Liver (tissue), 8 donors: ENCODE measurements at regions not wholly inside any gene's neighbourhood (a gene's known extent, or its start where the extent isn't known, plus 50 kb on each side); places are given as distances from the start of the nearest gene placed in this dataset.

Experiments used
- DNase-seq: peaks from one replicate; pipeline ENCODE4 v3.0.0-alpha.2; 2017; ENCODE audit warnings: low spot score
- H3K27ac ChIP-seq, 2 donors: one replicate each; pipeline ENCODE4 v1.7.0; 2013; ENCODE audit warnings: inconsistent platforms in 2 of 2, low read length in 2 of 2, control low read depth in 1 of 2, low read depth in 1 of 2, mild to moderate bottlenecking in 1 of 2
- H3K27me3 ChIP-seq, 4 donors: one replicate each; pipeline versions ENCODE4 v1.6.1 to v1.7.0; 2013; ENCODE audit warnings: low read length in 3 of 4, inconsistent platforms in 1 of 4, mild to moderate bottlenecking in 1 of 4, moderate library complexity in 1 of 4; ENCODE audit not compliant: control insufficient read depth in 4 of 4, insufficient read depth in 4 of 4
- H3K36me3 ChIP-seq, 4 donors: one replicate each; pipeline versions ENCODE4 v1.6.1 to v1.7.0; 2013; ENCODE audit warnings: low read length in 3 of 4, mild to moderate bottlenecking in 3 of 4, low read depth in 1 of 4, moderate library complexity in 1 of 4; ENCODE audit not compliant: control insufficient read depth in 4 of 4, insufficient read depth in 3 of 4
- H3K4me1 ChIP-seq, 4 donors: one replicate each; pipeline versions ENCODE4 v1.6.1 to v1.7.0; 2013; ENCODE audit warnings: low read length in 3 of 4, mild to moderate bottlenecking in 3 of 4, moderate library complexity in 1 of 4; ENCODE audit not compliant: control insufficient read depth in 4 of 4, insufficient read depth in 4 of 4
- H3K4me3 ChIP-seq, 3 donors: one replicate each; pipeline versions ENCODE4 v1.6.1 to v1.7.0; 2013; ENCODE audit warnings: low read length in 3 of 3, control low read depth in 1 of 3, low read depth in 1 of 3, mild to moderate bottlenecking in 1 of 3
- H3K9ac ChIP-seq, 2 donors: one replicate each; pipeline ENCODE4 v1.7.0; 2013; ENCODE audit warnings: low read length in 2 of 2, mild to moderate bottlenecking in 2 of 2, moderate library complexity in 2 of 2, control low read depth in 1 of 2, low read depth in 1 of 2
- H3K9me3 ChIP-seq, 4 donors: one replicate each; pipeline versions ENCODE4 v1.6.1 to v1.7.0; 2013; ENCODE audit warnings: low read length in 3 of 4; ENCODE audit not compliant: control insufficient read depth in 4 of 4
- EGR1 ChIP-seq, 2 donors: IDR thresholded peaks; 2 replicates each; pipeline ENCODE4 v1.6.1; 2016 to 2018; ENCODE audit warnings: antibody characterized with exemption in 2 of 2, low read depth in 2 of 2
- FOXA1 ChIP-seq: IDR thresholded peaks from 2 replicates; pipeline ENCODE4 v1.6.1; 2016; ENCODE audit warnings: antibody characterized with exemption
- FOXA2 ChIP-seq: IDR thresholded peaks from 2 replicates; pipeline ENCODE4 v1.6.1; 2016; ENCODE audit warnings: antibody characterized with exemption
- GABPA ChIP-seq, 2 donors: IDR thresholded peaks in 1 of 2; conservative IDR thresholded peaks in 1 of 2; 2 replicates each; pipeline ENCODE4 v1.6.1; 2016; ENCODE audit warnings: antibody characterized with exemption in 2 of 2, mild to moderate bottlenecking in 1 of 2, moderate library complexity in 1 of 2
- HNF4A ChIP-seq, 2 donors: conservative IDR thresholded peaks; 2 replicates each; pipeline ENCODE4 v1.6.1; 2016; ENCODE audit warnings: antibody characterized with exemption in 2 of 2, mild to moderate bottlenecking in 2 of 2
- HNF4G ChIP-seq: IDR thresholded peaks from 2 replicates; pipeline ENCODE4 v1.6.1; 2016; ENCODE audit warnings: antibody characterized with exemption
- JUND ChIP-seq, 2 donors: IDR thresholded peaks; 2 replicates each; pipeline ENCODE4 v1.6.1; 2016; ENCODE audit warnings: antibody characterized with exemption in 2 of 2
- RAD21 ChIP-seq, 2 donors: IDR thresholded peaks; 2 replicates each; pipeline ENCODE4 v1.6.1; 2016; ENCODE audit warnings: antibody characterized with exemption in 2 of 2, mild to moderate bottlenecking in 2 of 2
- RXRA ChIP-seq, 2 donors: IDR thresholded peaks; 2 replicates each; pipeline ENCODE4 v1.6.1; 2017 to 2018; ENCODE audit warnings: antibody characterized with exemption in 2 of 2, mild to moderate bottlenecking in 1 of 2
- SP1 ChIP-seq: IDR thresholded peaks from 2 replicates; pipeline ENCODE4 v1.6.1; 2018; ENCODE audit warnings: antibody characterized with exemption, mild to moderate bottlenecking
- TAF1 ChIP-seq: conservative IDR thresholded peaks from 2 replicates; pipeline ENCODE4 v1.6.1; 2016; ENCODE audit warnings: antibody characterized with exemption, mild to moderate bottlenecking
- YY1 ChIP-seq: IDR thresholded peaks from 2 replicates; pipeline ENCODE4 v1.6.1; 2016; ENCODE audit warnings: antibody characterized with exemption, mild to moderate bottlenecking
- WGBS: extraction: QIAGEN DNeasy Blood & Tissue Kit; methylation state at CpG from one replicate; pipeline ENCODE4 v1.1.7; 2013; 5-methylcytosine and 5-hydroxymethylcytosine counted together
- TF ChIP-seq, protein P1 (sequence below): IDR thresholded peaks from 2 replicates; pipeline ENCODE4 v1.6.1; 2016; ENCODE audit warnings: antibody characterized with exemption, mild to moderate bottlenecking
- TF ChIP-seq, protein P2 (sequence below): IDR thresholded peaks from 2 replicates; pipeline ENCODE4 v1.6.1; 2016; ENCODE audit warnings: antibody characterized with exemption
- TF ChIP-seq, protein P3 (sequence below): IDR thresholded peaks from 2 replicates; pipeline ENCODE4 v1.6.1; 2016; ENCODE audit warnings: antibody characterized with exemption
- TF ChIP-seq, protein P4 (sequence below): fragments of 150-350 bp; IDR thresholded peaks from 2 replicates; pipeline ENCODE4 v1.5.1; 2017; ENCODE audit warnings: improper control_type of control experiment, low read depth, low read length; ENCODE audit not compliant: missing input control
- TF ChIP-seq, protein P5 (sequence below): IDR thresholded peaks from 2 replicates; pipeline ENCODE4 v1.6.1; 2016; ENCODE audit warnings: antibody characterized with exemption
- donor health status: healthy.
- donor health status: healthy.
- donor health status: healthy.
- donor health status: healthy.
- donor health status: healthy.

DNA sequence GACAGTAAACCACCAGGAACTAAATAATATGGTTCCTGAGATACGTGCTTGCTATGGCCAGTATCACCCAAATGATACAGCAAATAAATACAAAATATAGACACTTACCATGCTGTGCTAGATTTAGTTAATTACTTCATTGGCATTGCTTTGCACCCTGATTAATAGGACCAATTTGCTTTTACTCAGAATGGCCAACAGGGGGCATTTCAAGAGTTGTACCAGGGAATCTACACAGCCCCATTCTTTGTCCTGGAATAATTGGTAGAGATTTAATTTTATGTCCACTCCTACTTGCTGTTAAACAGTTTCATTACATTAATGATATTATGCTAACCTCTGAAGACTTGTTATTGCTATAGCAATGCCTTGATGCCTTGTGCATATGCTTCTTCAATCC, 280.8 kb downstream of the RERGL start:
- Histone ChIP-seq H3K9ac (no peak overlapping the region), H3K4me1 (no peaks in the 10 kb centered on the region), H3K9me3 (peaks cover 0 to 7% (median 3%) of the 10 kb centered on the region in 4 donors), H3K27me3 (no peaks in the 10 kb centered on the region), H3K27ac (no peak overlapping the region), H3K4me3 (no peak overlapping the region), H3K36me3 (no peaks in the 10 kb centered on the region)
- DNase-seq = no peak
- TF ChIP-seq EGR1 (IDR thresholded peaks at IDR 0.05; ENCODE audit: low read depth in 2 of 2) (no peak), SP1 (no peak), YY1 (no peak), RAD21 (IDR thresholded peaks at IDR 0.05) (no peak)
- TF ChIP-seq, protein P1, sequence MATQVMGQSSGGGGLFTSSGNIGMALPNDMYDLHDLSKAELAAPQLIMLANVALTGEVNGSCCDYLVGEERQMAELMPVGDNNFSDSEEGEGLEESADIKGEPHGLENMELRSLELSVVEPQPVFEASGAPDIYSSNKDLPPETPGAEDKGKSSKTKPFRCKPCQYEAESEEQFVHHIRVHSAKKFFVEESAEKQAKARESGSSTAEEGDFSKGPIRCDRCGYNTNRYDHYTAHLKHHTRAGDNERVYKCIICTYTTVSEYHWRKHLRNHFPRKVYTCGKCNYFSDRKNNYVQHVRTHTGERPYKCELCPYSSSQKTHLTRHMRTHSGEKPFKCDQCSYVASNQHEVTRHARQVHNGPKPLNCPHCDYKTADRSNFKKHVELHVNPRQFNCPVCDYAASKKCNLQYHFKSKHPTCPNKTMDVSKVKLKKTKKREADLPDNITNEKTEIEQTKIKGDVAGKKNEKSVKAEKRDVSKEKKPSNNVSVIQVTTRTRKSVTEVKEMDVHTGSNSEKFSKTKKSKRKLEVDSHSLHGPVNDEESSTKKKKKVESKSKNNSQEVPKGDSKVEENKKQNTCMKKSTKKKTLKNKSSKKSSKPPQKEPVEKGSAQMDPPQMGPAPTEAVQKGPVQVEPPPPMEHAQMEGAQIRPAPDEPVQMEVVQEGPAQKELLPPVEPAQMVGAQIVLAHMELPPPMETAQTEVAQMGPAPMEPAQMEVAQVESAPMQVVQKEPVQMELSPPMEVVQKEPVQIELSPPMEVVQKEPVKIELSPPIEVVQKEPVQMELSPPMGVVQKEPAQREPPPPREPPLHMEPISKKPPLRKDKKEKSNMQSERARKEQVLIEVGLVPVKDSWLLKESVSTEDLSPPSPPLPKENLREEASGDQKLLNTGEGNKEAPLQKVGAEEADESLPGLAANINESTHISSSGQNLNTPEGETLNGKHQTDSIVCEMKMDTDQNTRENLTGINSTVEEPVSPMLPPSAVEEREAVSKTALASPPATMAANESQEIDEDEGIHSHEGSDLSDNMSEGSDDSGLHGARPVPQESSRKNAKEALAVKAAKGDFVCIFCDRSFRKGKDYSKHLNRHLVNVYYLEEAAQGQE = no peak
- TF ChIP-seq, protein P2, sequence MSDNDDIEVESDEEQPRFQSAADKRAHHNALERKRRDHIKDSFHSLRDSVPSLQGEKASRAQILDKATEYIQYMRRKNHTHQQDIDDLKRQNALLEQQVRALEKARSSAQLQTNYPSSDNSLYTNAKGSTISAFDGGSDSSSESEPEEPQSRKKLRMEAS = no peak
- TF ChIP-seq, protein P3, sequence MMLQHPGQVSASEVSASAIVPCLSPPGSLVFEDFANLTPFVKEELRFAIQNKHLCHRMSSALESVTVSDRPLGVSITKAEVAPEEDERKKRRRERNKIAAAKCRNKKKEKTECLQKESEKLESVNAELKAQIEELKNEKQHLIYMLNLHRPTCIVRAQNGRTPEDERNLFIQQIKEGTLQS = no peak
- 19% methylated on average over 1 of the region's 1 CpG for WGBS

DNA sequence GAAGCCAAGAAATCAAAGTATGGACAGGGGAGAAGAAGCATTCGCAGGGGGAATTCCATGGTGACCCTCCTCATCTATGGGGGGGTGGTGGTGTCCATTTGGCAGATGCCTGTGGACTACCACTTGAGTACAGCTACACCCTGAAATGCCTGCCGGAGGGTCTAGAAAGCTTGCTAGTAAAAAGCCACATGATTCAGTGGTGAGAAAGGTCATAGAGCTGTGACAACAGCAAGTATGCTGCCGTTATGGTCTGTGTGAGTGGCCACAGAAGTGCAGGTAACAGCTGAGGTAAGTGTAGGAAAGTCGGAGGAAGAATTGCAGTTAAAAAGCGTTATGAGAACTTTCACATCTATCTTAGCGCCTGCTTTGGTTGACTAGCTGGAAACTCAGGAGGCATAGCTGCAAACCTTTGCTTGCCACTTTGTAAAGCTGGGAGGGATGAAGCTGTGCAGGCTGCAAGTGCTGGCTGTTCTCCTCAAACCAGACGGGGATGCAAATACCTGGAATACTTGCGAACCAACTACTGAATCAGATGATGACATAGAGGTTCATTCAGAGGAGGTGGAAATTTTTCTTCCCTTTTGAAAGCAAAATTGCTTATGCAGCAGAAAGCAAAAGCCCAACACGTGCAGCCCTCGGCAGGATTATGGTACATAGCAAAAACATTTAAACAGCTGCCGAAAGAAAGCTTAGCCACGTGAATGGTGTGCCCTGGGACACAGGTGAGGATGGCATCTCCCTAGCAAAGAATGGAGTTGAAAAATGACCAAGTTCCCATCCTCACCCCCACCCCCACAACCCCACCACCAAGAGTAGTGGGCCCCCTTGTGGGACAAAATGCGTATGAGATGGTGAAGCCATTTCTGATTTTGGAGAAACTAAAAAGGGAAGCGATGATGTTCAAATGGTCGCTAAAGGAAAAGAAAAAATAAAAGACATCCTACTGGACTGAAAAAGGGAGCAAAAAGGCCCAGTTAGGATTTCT, 287.0 kb downstream of the RERGL start:
- Histone ChIP-seq H3K36me3 (no peaks in the 10 kb centered on the region), H3K4me1 (no peaks in the 10 kb centered on the region), H3K9me3 (peaks cover 0 to 3% (median 0%) of the 10 kb centered on the region in 4 donors), H3K9ac (no peak overlapping the region), H3K27ac (no peak overlapping the region), H3K4me3 (no peak overlapping the region), H3K27me3 (no peaks in the 10 kb centered on the region)
- TF ChIP-seq EGR1 (IDR thresholded peaks at IDR 0.05; ENCODE audit: low read depth in 2 of 2) (no peak), HNF4A (conservative IDR thresholded peaks at IDR 0.05) (no peak), YY1 (no peak), HNF4G (no peak), JUND (IDR thresholded peaks at IDR 0.05) (no peak), FOXA2 (no peak), RXRA (IDR thresholded peaks at IDR 0.05) (no peak), FOXA1 (no peak), TAF1 (no peak), RAD21 (IDR thresholded peaks at IDR 0.05) (no peak), GABPA (IDR thresholded peaks at IDR 0.05 in 1 of 2, conservative IDR thresholded peaks at IDR 0.05 in 1 of 2) (no peak)
- TF ChIP-seq, protein P1 = no peak
- TF ChIP-seq, protein P4, sequence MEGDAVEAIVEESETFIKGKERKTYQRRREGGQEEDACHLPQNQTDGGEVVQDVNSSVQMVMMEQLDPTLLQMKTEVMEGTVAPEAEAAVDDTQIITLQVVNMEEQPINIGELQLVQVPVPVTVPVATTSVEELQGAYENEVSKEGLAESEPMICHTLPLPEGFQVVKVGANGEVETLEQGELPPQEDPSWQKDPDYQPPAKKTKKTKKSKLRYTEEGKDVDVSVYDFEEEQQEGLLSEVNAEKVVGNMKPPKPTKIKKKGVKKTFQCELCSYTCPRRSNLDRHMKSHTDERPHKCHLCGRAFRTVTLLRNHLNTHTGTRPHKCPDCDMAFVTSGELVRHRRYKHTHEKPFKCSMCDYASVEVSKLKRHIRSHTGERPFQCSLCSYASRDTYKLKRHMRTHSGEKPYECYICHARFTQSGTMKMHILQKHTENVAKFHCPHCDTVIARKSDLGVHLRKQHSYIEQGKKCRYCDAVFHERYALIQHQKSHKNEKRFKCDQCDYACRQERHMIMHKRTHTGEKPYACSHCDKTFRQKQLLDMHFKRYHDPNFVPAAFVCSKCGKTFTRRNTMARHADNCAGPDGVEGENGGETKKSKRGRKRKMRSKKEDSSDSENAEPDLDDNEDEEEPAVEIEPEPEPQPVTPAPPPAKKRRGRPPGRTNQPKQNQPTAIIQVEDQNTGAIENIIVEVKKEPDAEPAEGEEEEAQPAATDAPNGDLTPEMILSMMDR = no peak
- TF ChIP-seq, protein P5, sequence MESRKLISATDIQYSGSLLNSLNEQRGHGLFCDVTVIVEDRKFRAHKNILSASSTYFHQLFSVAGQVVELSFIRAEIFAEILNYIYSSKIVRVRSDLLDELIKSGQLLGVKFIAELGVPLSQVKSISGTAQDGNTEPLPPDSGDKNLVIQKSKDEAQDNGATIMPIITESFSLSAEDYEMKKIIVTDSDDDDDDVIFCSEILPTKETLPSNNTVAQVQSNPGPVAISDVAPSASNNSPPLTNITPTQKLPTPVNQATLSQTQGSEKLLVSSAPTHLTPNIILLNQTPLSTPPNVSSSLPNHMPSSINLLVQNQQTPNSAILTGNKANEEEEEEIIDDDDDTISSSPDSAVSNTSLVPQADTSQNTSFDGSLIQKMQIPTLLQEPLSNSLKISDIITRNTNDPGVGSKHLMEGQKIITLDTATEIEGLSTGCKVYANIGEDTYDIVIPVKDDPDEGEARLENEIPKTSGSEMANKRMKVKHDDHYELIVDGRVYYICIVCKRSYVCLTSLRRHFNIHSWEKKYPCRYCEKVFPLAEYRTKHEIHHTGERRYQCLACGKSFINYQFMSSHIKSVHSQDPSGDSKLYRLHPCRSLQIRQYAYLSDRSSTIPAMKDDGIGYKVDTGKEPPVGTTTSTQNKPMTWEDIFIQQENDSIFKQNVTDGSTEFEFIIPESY = no peak
- 74% methylated on average over 15 of the region's 15 CpGs for WGBS
- no peak for DNase-seq
